GM18873 (cell line): ENCODE measurements at regions not wholly inside any gene's neighbourhood (a gene's known extent, or its start where the extent isn't known, plus 50 kb on each side); places are given as distances from the start of the nearest gene placed in this dataset.

Experiments used
- ATAC-seq: cut with Tn5 transposase; IDR thresholded peaks from one replicate; pipeline ENCODE4 v1.9.1; 2021; ENCODE audit warnings: mild to moderate bottlenecking, moderate library complexity, moderate number of reproducible peaks; ENCODE audit not compliant: unreplicated experiment, low FRiP score

GRCh38 chr14:98966475-98967162, 305.4 kb downstream of the BCL11B start:
- no peak for ATAC-seq

- ATAC-seq = no peak
These were observed 297.9 kb downstream of the BCL11B start for GRCh38 chr14:98974113-98974512.

GRCh38 chr14:98976271-98976670, 295.7 kb downstream of the BCL11B start:
- ATAC-seq = no peak

GRCh38 chr14:98977451-98977850, 294.5 kb downstream of the BCL11B start:
- no peak for ATAC-seq

GRCh38 chr14:98982986-98983385, 289.0 kb downstream of the BCL11B start:
- ATAC-seq = no peak

GRCh38 chr14:98984027-98984718, 287.8 kb downstream of the BCL11B start:
- no peak for ATAC-seq

- ATAC-seq = no peak
These were observed 287.3 kb downstream of the BCL11B start for GRCh38 chr14:98984719-98985041.

GRCh38 chr14:98993818-98994217, 278.2 kb downstream of the BCL11B start:
- ATAC-seq = no peak

GRCh38 chr14:98994561-98994960, 277.4 kb downstream of the BCL11B start:
- no peak for ATAC-seq

GRCh38 chr14:98997526-98998205, 274.3 kb downstream of the BCL11B start:
- ATAC-seq = no peak

- no peak for ATAC-seq
These were observed 272.7 kb downstream of the BCL11B start for GRCh38 chr14:98999345-98999744.

GRCh38 chr14:98999901-99000300, 272.1 kb downstream of the BCL11B start:
- no peak for ATAC-seq

GRCh38 chr14:99001241-99001640, 270.8 kb downstream of the BCL11B start:
- no peak for ATAC-seq

GRCh38 chr14:99003646-99004045, 268.4 kb downstream of the BCL11B start:
- no peak for ATAC-seq

- ATAC-seq = no peak
These were observed 267.9 kb downstream of the BCL11B start for GRCh38 chr14:99004112-99004511.

- ATAC-seq = no peak
These were observed 265.7 kb downstream of the BCL11B start for GRCh38 chr14:99006276-99006675.

GRCh38 chr14:99007795-99008194, 264.2 kb downstream of the BCL11B start:
- ATAC-seq = no peak

- no peak for ATAC-seq
These were observed 262.1 kb downstream of the BCL11B start for GRCh38 chr14:99009871-99010270.

GRCh38 chr14:99011385-99011784, 260.6 kb downstream of the BCL11B start:
- ATAC-seq = no peak

GRCh38 chr14:99012703-99013102, 259.3 kb downstream of the BCL11B start:
- no peak for ATAC-seq

GRCh38 chr14:99015833-99016232, 256.2 kb downstream of the BCL11B start:
- ATAC-seq = no peak

- no peak for ATAC-seq
These were observed 248.6 kb downstream of the BCL11B start for GRCh38 chr14:99023371-99023770.
